B cell (primary cell): ENCODE measurements at regions not wholly inside any gene's neighbourhood (a gene's known extent, or its start where the extent isn't known, plus 50 kb on each side); places are given as distances from the start of the nearest gene placed in this dataset.

Experiments
- ATAC-seq: fragments of 200-7000 bp; cut with Tn5 transposase; one replicate; pipeline ENCODE4 v1.10.0; 2021; ENCODE audit warnings: low read depth, mild to moderate bottlenecking, moderate number of reproducible peaks, moderate library complexity
- CTCF ChIA-PET: fragments of 350-600 bp; sonication (Branson Sonifier 250); formaldehyde crosslinking; loops from one replicate; lab custom pipeline; 2021; ENCODE audit warnings: antibody characterized with exemption, inconsistent platforms; lab: Charles Lee
- POLR2A ChIA-PET: fragments of 350-600 bp; sonication (Branson Sonifier 250); formaldehyde crosslinking; loops from one replicate; lab custom pipeline; 2021; ENCODE audit warnings: antibody characterized with exemption; lab: Charles Lee
- DNase-seq: peaks from one replicate; pipeline ENCODE4 v3.0.0; 2013
- H2AFZ ChIP-seq: 2 replicates; pipeline ENCODE4 v1.6.1; 2012; ENCODE audit warnings: mild to moderate bottlenecking, low read depth, low read length; ENCODE audit not compliant: insufficient read depth, poor library complexity, severe bottlenecking
- H3K27ac ChIP-seq, 2 donors: 1 replicate in 1 of 2; 2 replicates in 1 of 2; pipeline ENCODE4 v1.5.1; 2012 to 2013; ENCODE audit warnings: low read length in 2 of 2, mild to moderate bottlenecking in 2 of 2, moderate library complexity in 1 of 2
- H3K27me3 ChIP-seq, 4 experiments: fragments of 200-600 bp in 1 of 4; sonication (generic) in 1 of 4; replicated peaks in 1 of 4; 1 replicate in 2 of 4; 2 replicates in 2 of 4; pipeline versions ENCODE4 v1.6.1 to v1.7.0; 2013 to 2016; ENCODE audit warnings: low read length in 3 of 4, mild to moderate bottlenecking in 2 of 4, mixed read lengths in 1 of 4, moderate library complexity in 1 of 4; ENCODE audit not compliant: insufficient read depth in 4 of 4, control insufficient read depth in 3 of 4; ENCODE audit errors: control extremely low read depth in 1 of 4
- H3K36me3 ChIP-seq, 2 experiments: replicated peaks in 1 of 2; 1 replicate in 1 of 2; 2 replicates in 1 of 2; pipeline versions ENCODE4 v1.6.1 to v1.7.1; 2013; ENCODE audit warnings: low read length in 1 of 2; ENCODE audit not compliant: insufficient read depth in 2 of 2, control insufficient read depth in 1 of 2; ENCODE audit errors: control extremely low read depth in 1 of 2, extremely low read depth in 1 of 2
- H3K4me1 ChIP-seq, 2 donors: fragments of 200-600 bp in 1 of 2; sonication (generic) in 1 of 2; 1 replicate in 1 of 2; 2 replicates in 1 of 2; pipeline versions ENCODE4 v1.5.1 to v1.6.1; 2013 to 2017; ENCODE audit warnings: low read length in 2 of 2; ENCODE audit not compliant: control insufficient read depth in 2 of 2, insufficient read depth in 2 of 2
- H3K4me2 ChIP-seq: replicated peaks from 2 replicates; pipeline ENCODE3; 2012; ENCODE audit warnings: mild to moderate bottlenecking, low read depth, low read length; ENCODE audit not compliant: poor library complexity, severe bottlenecking
- H3K4me3 ChIP-seq, 5 experiments: fragments of 200-600 bp in 1 of 5; sonication (generic) in 1 of 5; 1 replicate in 3 of 5; 2 replicates in 2 of 5; pipeline versions ENCODE4 v1.5.1 to v1.7.0; 2011 to 2016; ENCODE audit warnings: low read length in 4 of 5, mild to moderate bottlenecking in 4 of 5, low read depth in 2 of 5, control low read depth in 1 of 5, moderate library complexity in 1 of 5; ENCODE audit not compliant: insufficient read depth in 1 of 5; ENCODE audit errors: control extremely low read depth in 1 of 5, extremely low read depth in 1 of 5
- H3K79me2 ChIP-seq: fragments of 200-600 bp; sonication (generic); one replicate; pipeline ENCODE4 v1.6.0; 2016; ENCODE audit warnings: low read length; ENCODE audit not compliant: control insufficient read depth, insufficient read depth
- H3K9ac ChIP-seq: fragments of 200-600 bp; sonication (generic); 2 replicates; pipeline ENCODE4 v1.6.1; 2017; ENCODE audit warnings: mild to moderate bottlenecking, low read length, moderate library complexity
- H3K9me3 ChIP-seq, 3 donors: one replicate each; pipeline versions ENCODE4 v1.6.1 to v1.7.1; 2013; ENCODE audit warnings: low read length in 2 of 3; ENCODE audit not compliant: control insufficient read depth in 2 of 3, insufficient read depth in 1 of 3; ENCODE audit errors: control extremely low read depth in 1 of 3
- H4K20me1 ChIP-seq: 2 replicates; pipeline ENCODE4 v1.6.0; 2012; ENCODE audit warnings: mild to moderate bottlenecking, low read length; ENCODE audit not compliant: insufficient read depth, control insufficient read depth, poor library complexity, severe bottlenecking
- H3K27ac Mint-ChIP-seq: one replicate; pipeline ENCODE4 v1.8.0; 2021; ENCODE audit warnings: mixed read lengths
- H3K27me3 Mint-ChIP-seq: one replicate; pipeline ENCODE4 v1.8.0; 2021; ENCODE audit warnings: mixed read lengths
- H3K4me1 Mint-ChIP-seq: one replicate; pipeline ENCODE4 v1.8.0; 2021; ENCODE audit warnings: mixed read lengths
- H3K4me3 Mint-ChIP-seq: one replicate; pipeline ENCODE4 v1.8.0; 2021; ENCODE audit warnings: mixed read lengths
- H3K9me3 Mint-ChIP-seq: one replicate; pipeline ENCODE4 v1.8.0; 2022; ENCODE audit warnings: mixed read lengths; ENCODE audit not compliant: insufficient read depth
- CTCF ChIP-seq: fragments of 200-600 bp; IDR thresholded peaks from one replicate; pipeline ENCODE4 v1.8.0; 2022; ENCODE audit warnings: antibody characterized with exemption, mild to moderate bottlenecking
- EZH2 ChIP-seq: IDR thresholded peaks from 2 replicates; pipeline ENCODE4 v1.6.1; 2012; ENCODE audit warnings: borderline replicate concordance, low read depth, mild to moderate bottlenecking, moderate library complexity, low read length; ENCODE audit not compliant: insufficient read depth, poor library complexity, severe bottlenecking
- WGBS: methylation state at CpG from one replicate; pipeline ENCODE4 v1.1.5; 2013; ENCODE audit warnings: missing lambda C conversion rate; ENCODE audit not compliant: insufficient coverage; 5-methylcytosine and 5-hydroxymethylcytosine counted together
- intact Hi-C: fragments of 100-400 bp; cut with micrococcal nuclease; formaldehyde crosslinking; loops from one replicate; pipeline ENCODE4 v1.10.0; 2022

DNA sequence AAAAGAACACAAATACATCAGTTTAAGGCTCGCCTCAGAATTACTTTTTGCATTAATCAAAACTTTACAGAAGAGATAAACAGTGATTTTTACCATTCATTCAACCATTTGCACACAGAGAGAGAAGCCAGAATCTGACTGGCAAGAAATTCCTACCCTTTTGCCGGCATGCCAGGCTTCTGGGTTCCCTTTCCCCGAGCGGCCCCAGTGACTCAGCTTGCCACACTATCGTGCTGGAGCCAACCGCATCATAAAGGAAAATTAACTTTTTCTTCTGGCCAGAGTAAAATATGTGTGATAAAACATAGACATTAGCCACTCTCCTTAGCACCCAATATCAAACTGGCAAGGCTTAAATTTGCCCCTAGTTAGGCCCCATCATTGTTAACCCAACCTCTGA, 61.8 kb upstream of the IKZF2 start:
- no peak overlapping the region for H3K27ac ChIP-seq
- ChIA-PET CTCF (interaction anchor here (2.0 kb wide), 1 partner anchor 38 kb away, joined by 4 read pairs; no protein-coding TSS in a partner anchor), POLR2A (no interaction called here)
- intact Hi-C loops, result no loop called here
- H3K27me3 ChIP-seq, result no peaks in the 10 kb centered on the region
- DNase-seq (no peak), ATAC-seq (no peak)
- no peaks in the 10 kb centered on the region for H3K27me3 Mint-ChIP-seq
- H3K4me1 Mint-ChIP-seq, result no peaks in the 10 kb centered on the region
- H3K9ac ChIP-seq, result no peak overlapping the region
- H3K4me3 Mint-ChIP-seq, result no peak overlapping the region
- no peak for TF ChIP-seq EZH2
- no peak for TF ChIP-seq CTCF
- no peak overlapping the region for H2AFZ ChIP-seq
- H3K4me2 ChIP-seq, result no peak overlapping the region
- H3K4me1 ChIP-seq, result no peaks in the 10 kb centered on the region
- H3K79me2 ChIP-seq, result no peaks in the 10 kb centered on the region
- H3K36me3 ChIP-seq, result no peaks in the 10 kb centered on the region
- 67% methylated on average over 1 of the region's 6 CpGs for WGBS
- H4K20me1 ChIP-seq, result no peaks in the 10 kb centered on the region
- H3K4me3 ChIP-seq, result no peak overlapping the region
- H3K27ac Mint-ChIP-seq, result no peak overlapping the region
- H3K9me3 ChIP-seq, result no peaks in the 10 kb centered on the region
- no peaks in the 10 kb centered on the region for H3K9me3 Mint-ChIP-seq

- no peak overlapping the region for H3K27ac ChIP-seq
- H3K27me3 ChIP-seq, result no peaks in the 10 kb centered on the region
- ATAC-seq (no peak), DNase-seq (no peak)
- 93% methylated on average over 9 of the region's 10 CpGs for WGBS
- Mint-ChIP-seq H3K27ac (no peak overlapping the region), H3K4me1 (no peaks in the 10 kb centered on the region), H3K27me3 (no peaks in the 10 kb centered on the region), H3K4me3 (no peak overlapping the region), H3K9me3 (no peaks in the 10 kb centered on the region)
- intact Hi-C loops, result no loop called here
- CTCF ChIA-PET, result interaction anchor here (0.8 to 2.0 kb wide), 2 partner anchors 8 to 37 kb away, joined by 3 to 4 read pairs; no protein-coding TSS in a partner anchor
- no peaks in the 10 kb centered on the region for H3K9me3 ChIP-seq
- no peaks in the 10 kb centered on the region for H3K4me1 ChIP-seq
- no peaks in the 10 kb centered on the region for H3K79me2 ChIP-seq
- no peak overlapping the region for H3K9ac ChIP-seq
- POLR2A ChIA-PET, result no interaction called here
- no peaks in the 10 kb centered on the region for H3K36me3 ChIP-seq
- TF ChIP-seq EZH2, result no peak
- no peak for TF ChIP-seq CTCF
- no peaks in the 10 kb centered on the region for H4K20me1 ChIP-seq
- no peak overlapping the region for H2AFZ ChIP-seq
- no peak overlapping the region for H3K4me3 ChIP-seq
- H3K4me2 ChIP-seq, result no peak overlapping the region
Observed at GRCh38 chr2:213214209-213214608, 62.8 kb upstream of the IKZF2 start.
